Endodermal cell (in vitro differentiated cells): ENCODE measurements at regions not wholly inside any gene's neighbourhood (a gene's known extent, or its start where the extent isn't known, plus 50 kb on each side); places are given as distances from the start of the nearest gene placed in this dataset.

Experiments used
- DNase-seq: peaks from one replicate; pipeline ENCODE4 v3.0.0-alpha.2; 2017
- H3K27ac ChIP-seq: 2 replicates; pipeline ENCODE4 v1.5.1; 2013; ENCODE audit warnings: mild to moderate bottlenecking, low read depth, low read length, moderate library complexity
- H3K27me3 ChIP-seq: 2 replicates; pipeline ENCODE4 v1.6.1; 2013; ENCODE audit warnings: mild to moderate bottlenecking, low read length, moderate library complexity; ENCODE audit not compliant: insufficient read depth, control insufficient read depth, poor library complexity, severe bottlenecking
- H3K36me3 ChIP-seq: 2 replicates; pipeline ENCODE4 v1.7.0; 2013; ENCODE audit warnings: mild to moderate bottlenecking, low read length, moderate library complexity; ENCODE audit not compliant: control insufficient read depth, insufficient read depth
- H3K4me1 ChIP-seq: one replicate; pipeline ENCODE4 v1.7.0; 2013; ENCODE audit warnings: low read length; ENCODE audit not compliant: control insufficient read depth, insufficient read depth
- H3K4me3 ChIP-seq: 2 replicates; pipeline ENCODE4 v1.5.1; 2013; ENCODE audit warnings: mild to moderate bottlenecking, low read length, moderate library complexity
- H3K9ac ChIP-seq: 2 replicates; pipeline ENCODE4 v1.6.1; 2013; ENCODE audit warnings: mild to moderate bottlenecking, low read length, moderate library complexity; ENCODE audit not compliant: poor library complexity, severe bottlenecking; ENCODE audit errors: extremely low read depth
- H3K9me3 ChIP-seq: 2 replicates; pipeline ENCODE4 v1.6.1; 2013; ENCODE audit warnings: mild to moderate bottlenecking, low read length, moderate library complexity; ENCODE audit not compliant: control insufficient read depth
- H3K27ac Mint-ChIP-seq: 2 replicates; pipeline ENCODE4 v1.8.0; 2020; ENCODE audit warnings: mixed read lengths
- H3K27me3 Mint-ChIP-seq: 2 replicates; pipeline ENCODE4 v1.8.0; 2021; ENCODE audit warnings: mild to moderate bottlenecking, mixed read lengths; ENCODE audit not compliant: insufficient read depth
- H3K36me3 Mint-ChIP-seq: 2 replicates; pipeline ENCODE4 v1.8.0; 2020; ENCODE audit warnings: low read depth, mixed read lengths
- H3K4me1 Mint-ChIP-seq: 2 replicates; pipeline ENCODE4 v1.8.0; 2020; ENCODE audit warnings: mixed read lengths
- H3K4me3 Mint-ChIP-seq: 2 replicates; pipeline ENCODE4 v1.8.0; 2020; ENCODE audit warnings: mild to moderate bottlenecking, moderate library complexity, mixed read lengths
- H3K9me3 Mint-ChIP-seq: 2 replicates; pipeline ENCODE4 v1.8.0; 2020; ENCODE audit warnings: mild to moderate bottlenecking, mixed read lengths
- CTCF ChIP-seq: fragments of 200-600 bp; sonication (generic); conservative IDR thresholded peaks from 2 replicates; pipeline ENCODE4 v1.5.0; 2021; ENCODE audit warnings: antibody characterized with exemption, mild to moderate bottlenecking
- WGBS, 2 experiments: methylation state at CpG; one replicate each; pipeline versions ENCODE4 v1.1.5 to v1.1.7; 2013; ENCODE audit warnings: missing lambda C conversion rate in 2 of 2, mixed read lengths in 1 of 2; ENCODE audit not compliant: insufficient coverage in 1 of 2, insufficient read length in 1 of 2; 5-methylcytosine and 5-hydroxymethylcytosine counted together

GRCh38 chr13:62635161-62635560 is 1219.5 kb upstream of the PCDH20 start:
- Histone ChIP-seq H3K9me3 (peaks cover 10% of the 10 kb centered on the region), H3K27ac (no peak overlapping the region), H3K4me1 (no peaks in the 10 kb centered on the region), H3K4me3 (no peak overlapping the region), H3K9ac (no peak overlapping the region), H3K27me3 (no peaks in the 10 kb centered on the region), H3K36me3 (no peaks in the 10 kb centered on the region)
- no peak overlapping the region for H3K4me3 Mint-ChIP-seq
- no peaks in the 10 kb centered on the region for H3K36me3 Mint-ChIP-seq
- H3K27ac Mint-ChIP-seq: no peak overlapping the region
- peaks cover 7% of the 10 kb centered on the region for H3K4me1 Mint-ChIP-seq
- no peak for DNase-seq
- peaks cover 8% of the 10 kb centered on the region for H3K9me3 Mint-ChIP-seq
- H3K27me3 Mint-ChIP-seq: no peaks in the 10 kb centered on the region
- no peak for TF ChIP-seq CTCF

GRCh38 chr13:62633448-62633847 is 1217.8 kb upstream of the PCDH20 start:
- no peak overlapping the region for H3K4me3 Mint-ChIP-seq
- H3K36me3 Mint-ChIP-seq: no peaks in the 10 kb centered on the region
- no peaks in the 10 kb centered on the region for H3K4me1 ChIP-seq
- DNase-seq: no peak
- no peak for TF ChIP-seq CTCF
- WGBS, 2 experiments: no CpG with 5 or more reads among the region's 1 CpG
- H3K4me3 ChIP-seq: no peak overlapping the region
- no peaks in the 10 kb centered on the region for H3K27me3 Mint-ChIP-seq
- no peak overlapping the region for H3K27ac ChIP-seq
- H3K4me1 Mint-ChIP-seq: peaks cover 7% of the 10 kb centered on the region
- H3K27ac Mint-ChIP-seq: no peak overlapping the region
- H3K36me3 ChIP-seq: no peaks in the 10 kb centered on the region
- H3K9me3 Mint-ChIP-seq: peaks cover 8% of the 10 kb centered on the region
- H3K27me3 ChIP-seq: no peaks in the 10 kb centered on the region
- peaks cover 10% of the 10 kb centered on the region for H3K9me3 ChIP-seq
- no peak overlapping the region for H3K9ac ChIP-seq

- 100% methylated on average over 2 of the region's 2 CpGs; no CpG with 5 or more reads in 1 of the 2 experiments for WGBS, 2 experiments
- no peaks in the 10 kb centered on the region for H3K36me3 Mint-ChIP-seq
- no peak overlapping the region for H3K27ac Mint-ChIP-seq
- peaks cover 2% of the 10 kb centered on the region for H3K4me1 Mint-ChIP-seq
- H3K4me3 Mint-ChIP-seq: no peak overlapping the region
- Histone ChIP-seq H3K27ac (no peak overlapping the region), H3K4me1 (no peaks in the 10 kb centered on the region), H3K9ac (no peak overlapping the region), H3K4me3 (no peak overlapping the region), H3K9me3 (peaks cover 10% of the 10 kb centered on the region), H3K36me3 (no peaks in the 10 kb centered on the region), H3K27me3 (no peaks in the 10 kb centered on the region)
- peaks cover 10% of the 10 kb centered on the region for H3K9me3 Mint-ChIP-seq
- no peak for TF ChIP-seq CTCF
- H3K27me3 Mint-ChIP-seq: no peaks in the 10 kb centered on the region
- DNase-seq: no peak
These were observed 1216.0 kb upstream of the PCDH20 start for GRCh38 chr13:62631619-62632018.
